Activated CD4-positive, alpha-beta memory T cell treated with anti-CD3 and anti-CD28 coated beads, Interleukin-2, amount 10 ng/mL, durations not matched to agents 7 days and 5 days (primary cell): ENCODE measurements at regions not wholly inside any gene's neighbourhood (a gene's known extent, or its start where the extent isn't known, plus 50 kb on each side); places are given as distances from the start of the nearest gene placed in this dataset.

Source experiments
- CTCF ChIA-PET: fragments of 350-600 bp; sonication (Branson Sonifier 250); formaldehyde crosslinking; loops from one replicate; lab custom pipeline; 2021; ENCODE audit warnings: antibody characterized with exemption, inconsistent platforms; lab: Charles Lee
- POLR2A ChIA-PET: fragments of 350-600 bp; sonication (Branson Sonifier 250); formaldehyde crosslinking; loops from one replicate; lab custom pipeline; 2021; ENCODE audit warnings: antibody characterized with exemption; lab: Charles Lee
- DNase-seq: peaks from one replicate; pipeline ENCODE4 v3.0.0-alpha.2; 2020
- H3K27ac Mint-ChIP-seq: one replicate; pipeline ENCODE4 v1.8.0; 2021; ENCODE audit warnings: mild to moderate bottlenecking, mixed read lengths
- H3K27me3 Mint-ChIP-seq: one replicate; pipeline ENCODE4 v1.8.0; 2021; ENCODE audit warnings: mixed read lengths
- H3K36me3 Mint-ChIP-seq: one replicate; pipeline ENCODE4 v1.8.0; 2021; ENCODE audit warnings: low read depth, mixed read lengths
- H3K4me1 Mint-ChIP-seq: one replicate; pipeline ENCODE4 v1.8.0; 2021; ENCODE audit warnings: mixed read lengths
- H3K4me3 Mint-ChIP-seq: one replicate; pipeline ENCODE4 v1.8.0; 2021; ENCODE audit warnings: mild to moderate bottlenecking, mixed read lengths
- H3K9me3 Mint-ChIP-seq: one replicate; pipeline ENCODE4 v1.8.0; 2021; ENCODE audit warnings: mixed read lengths

DNA sequence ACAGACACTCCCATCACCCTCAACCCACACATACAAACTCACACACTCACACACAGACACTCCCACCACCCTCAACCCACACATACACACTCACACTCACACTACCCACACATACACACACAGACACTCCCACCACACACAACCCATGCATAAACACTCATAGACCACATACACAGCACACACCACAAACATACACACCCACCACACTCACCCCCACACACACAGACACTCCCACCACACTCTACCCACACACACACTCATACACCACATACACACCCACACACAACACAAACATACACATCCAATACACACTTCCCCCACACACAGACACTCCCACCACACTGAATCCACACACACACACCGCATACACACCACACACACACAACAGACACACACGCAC is 521.2 kb downstream of the TCERG1L start:
- POLR2A ChIA-PET, result no interaction called here
- H3K4me3 Mint-ChIP-seq, result no peak overlapping the region
- H3K4me1 Mint-ChIP-seq, result no peaks in the 10 kb centered on the region
- H3K9me3 Mint-ChIP-seq, result peaks cover 10% of the 10 kb centered on the region
- no peak overlapping the region for H3K27ac Mint-ChIP-seq
- DNase-seq, result no peak
- CTCF ChIA-PET, result no interaction called here
- H3K27me3 Mint-ChIP-seq, result no peaks in the 10 kb centered on the region
- H3K36me3 Mint-ChIP-seq, result no peaks in the 10 kb centered on the region

DNA sequence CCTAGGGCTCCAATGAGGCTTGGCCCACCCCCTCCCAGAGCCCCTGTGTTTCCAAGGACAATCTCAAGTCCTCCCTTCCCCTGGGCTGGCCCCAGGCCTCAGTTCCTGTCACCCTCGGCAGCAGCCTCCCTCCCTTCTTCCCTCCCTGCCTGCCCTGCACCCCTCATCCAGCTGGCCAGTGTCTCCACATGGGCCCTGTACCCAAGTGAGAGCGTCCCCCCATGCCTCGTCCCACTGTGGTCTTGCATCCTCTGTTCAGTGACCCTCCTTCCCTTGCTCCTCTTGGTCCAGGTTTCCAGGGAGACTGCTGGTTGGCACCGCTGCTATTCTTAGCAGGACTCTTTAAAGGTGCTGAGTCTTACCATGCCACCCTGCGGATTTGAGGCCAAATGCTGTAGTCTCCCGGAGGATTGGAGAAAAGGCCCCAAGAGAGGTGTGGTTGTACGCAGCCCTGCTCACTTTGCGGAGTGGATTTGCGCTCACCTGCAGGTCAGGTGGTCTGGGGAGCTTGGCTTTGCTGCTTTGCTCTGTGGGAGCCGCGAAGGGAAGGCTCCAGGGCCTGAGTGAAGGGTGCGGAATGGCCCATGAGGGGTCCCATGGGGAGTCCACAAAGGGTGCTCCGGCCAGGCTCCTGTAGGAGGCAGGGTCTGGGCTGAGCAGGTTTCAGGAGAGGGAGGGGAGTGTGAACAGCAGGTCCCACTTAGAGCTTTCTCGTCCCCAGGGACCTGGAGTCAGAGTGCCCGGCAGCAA is 519.2 kb downstream of the TCERG1L start:
- no peak overlapping the region for H3K4me3 Mint-ChIP-seq
- H3K27me3 Mint-ChIP-seq, result no peaks in the 10 kb centered on the region
- no peak for DNase-seq
- no peaks in the 10 kb centered on the region for H3K4me1 Mint-ChIP-seq
- ChIA-PET POLR2A (no interaction called here), CTCF (no interaction called here)
- peaks cover 13% of the 10 kb centered on the region for H3K9me3 Mint-ChIP-seq
- H3K27ac Mint-ChIP-seq, result no peak overlapping the region
- no peaks in the 10 kb centered on the region for H3K36me3 Mint-ChIP-seq

DNA sequence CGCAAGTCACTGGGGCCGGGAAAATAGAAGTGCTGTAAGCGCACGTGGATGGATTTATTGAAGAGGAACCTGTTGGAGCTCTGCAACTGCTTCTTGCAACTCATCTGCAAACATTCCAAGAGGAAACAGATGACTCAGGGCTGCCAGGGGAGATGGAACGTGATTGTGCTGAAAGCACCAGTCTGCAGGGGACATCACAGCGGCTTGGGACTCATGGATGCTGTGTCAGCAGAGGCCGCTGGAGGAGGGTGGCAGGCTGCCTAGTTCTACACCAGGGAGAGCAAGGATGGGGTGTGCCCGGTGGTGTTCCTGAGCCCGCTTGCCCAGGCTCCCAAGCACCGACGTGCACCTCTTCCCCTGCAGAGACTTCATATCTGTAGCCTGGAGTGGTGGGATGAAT is 515.7 kb downstream of the TCERG1L start:
- POLR2A ChIA-PET, result no interaction called here
- Mint-ChIP-seq H3K9me3 (peaks cover 10% of the 10 kb centered on the region), H3K36me3 (no peaks in the 10 kb centered on the region), H3K4me1 (no peaks in the 10 kb centered on the region), H3K27ac (no peak overlapping the region), H3K27me3 (no peaks in the 10 kb centered on the region), H3K4me3 (no peak overlapping the region)
- CTCF ChIA-PET, result no interaction called here
- DNase-seq, result no peak

DNA sequence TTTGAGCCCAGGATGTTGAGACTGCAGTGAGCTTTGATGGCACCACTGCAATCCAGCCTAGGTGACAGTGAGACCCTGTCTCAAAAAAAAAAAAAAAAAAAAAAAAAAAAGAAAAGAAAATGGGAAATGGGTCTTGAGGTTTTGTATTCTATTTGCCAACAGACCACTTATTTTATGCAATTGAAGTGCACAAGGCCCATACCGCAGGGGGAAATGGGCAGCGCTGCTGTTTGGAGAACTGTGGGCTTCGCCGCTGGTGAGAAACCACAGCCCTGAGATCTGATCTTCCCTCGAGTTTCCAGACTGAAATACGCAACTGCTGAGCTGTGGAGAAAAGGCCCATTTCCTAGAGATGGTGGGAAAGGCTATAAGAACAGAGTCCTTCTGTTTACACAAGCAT is 512.0 kb downstream of the TCERG1L start:
- ChIA-PET POLR2A (no interaction called here), CTCF (no interaction called here)
- DNase-seq, result no peak
- H3K4me3 Mint-ChIP-seq, result no peak overlapping the region
- H3K9me3 Mint-ChIP-seq, result peaks cover 6% of the 10 kb centered on the region
- H3K36me3 Mint-ChIP-seq, result no peaks in the 10 kb centered on the region
- no peaks in the 10 kb centered on the region for H3K27me3 Mint-ChIP-seq
- no peaks in the 10 kb centered on the region for H3K4me1 Mint-ChIP-seq
- no peak overlapping the region for H3K27ac Mint-ChIP-seq

GRCh38 chr10:130800281-130800680 is 511.2 kb downstream of the TCERG1L start:
- ChIA-PET CTCF (no interaction called here), POLR2A (no interaction called here)
- H3K27me3 Mint-ChIP-seq, result no peaks in the 10 kb centered on the region
- DNase-seq, result no peak
- H3K9me3 Mint-ChIP-seq, result peaks cover 6% of the 10 kb centered on the region
- no peaks in the 10 kb centered on the region for H3K4me1 Mint-ChIP-seq
- H3K4me3 Mint-ChIP-seq, result no peak overlapping the region
- H3K36me3 Mint-ChIP-seq, result no peaks in the 10 kb centered on the region
- H3K27ac Mint-ChIP-seq, result no peak overlapping the region

GRCh38 chr10:130801276-130801675 is 510.2 kb downstream of the TCERG1L start:
- no peak overlapping the region for H3K4me3 Mint-ChIP-seq

GRCh38 chr10:130801784-130802183 is 509.7 kb downstream of the TCERG1L start:
- Mint-ChIP-seq H3K4me3 (no peak overlapping the region), H3K9me3 (peaks cover 5% of the 10 kb centered on the region), H3K36me3 (no peaks in the 10 kb centered on the region), H3K27ac (no peak overlapping the region), H3K27me3 (no peaks in the 10 kb centered on the region), H3K4me1 (no peaks in the 10 kb centered on the region)
- ChIA-PET CTCF (no interaction called here), POLR2A (no interaction called here)
- no peak for DNase-seq

More at GRCh38 chr10:130801276-130801675, 510.2 kb downstream of the TCERG1L start:
- POLR2A ChIA-PET, result no interaction called here
- H3K27me3 Mint-ChIP-seq, result no peaks in the 10 kb centered on the region
- no peaks in the 10 kb centered on the region for H3K4me1 Mint-ChIP-seq
- peaks cover 6% of the 10 kb centered on the region for H3K9me3 Mint-ChIP-seq
- no peak for DNase-seq
- CTCF ChIA-PET, result no interaction called here
- H3K27ac Mint-ChIP-seq, result no peak overlapping the region
- no peaks in the 10 kb centered on the region for H3K36me3 Mint-ChIP-seq

GRCh38 chr10:130802301-130802700 is 509.2 kb downstream of the TCERG1L start:
- ChIA-PET CTCF (no interaction called here), POLR2A (no interaction called here)
- Mint-ChIP-seq H3K36me3 (no peaks in the 10 kb centered on the region), H3K27ac (no peak overlapping the region), H3K27me3 (no peaks in the 10 kb centered on the region), H3K4me1 (no peaks in the 10 kb centered on the region), H3K9me3 (peaks cover 3% of the 10 kb centered on the region), H3K4me3 (no peak overlapping the region)
- DNase-seq, result no peak

GRCh38 chr10:130804281-130804680 is 507.2 kb downstream of the TCERG1L start:
- POLR2A ChIA-PET, result no interaction called here
- DNase-seq, result no peak
- Mint-ChIP-seq H3K27me3 (no peaks in the 10 kb centered on the region), H3K9me3 (peaks cover 3% of the 10 kb centered on the region), H3K27ac (no peak overlapping the region), H3K36me3 (no peaks in the 10 kb centered on the region), H3K4me3 (no peak overlapping the region), H3K4me1 (no peaks in the 10 kb centered on the region)
- CTCF ChIA-PET, result no interaction called here

- POLR2A ChIA-PET, result no interaction called here
- CTCF ChIA-PET, result no interaction called here
- Mint-ChIP-seq H3K4me3 (no peak overlapping the region), H3K36me3 (no peaks in the 10 kb centered on the region), H3K4me1 (no peaks in the 10 kb centered on the region), H3K27ac (no peak overlapping the region), H3K9me3 (peaks cover 3% of the 10 kb centered on the region), H3K27me3 (no peaks in the 10 kb centered on the region)
- no peak for DNase-seq
Observed at GRCh38 chr10:130804778-130805634, 506.5 kb downstream of the TCERG1L start.

- POLR2A ChIA-PET, result no interaction called here
- Mint-ChIP-seq H3K36me3 (no peaks in the 10 kb centered on the region), H3K27me3 (no peaks in the 10 kb centered on the region), H3K4me3 (no peak overlapping the region), H3K4me1 (no peaks in the 10 kb centered on the region), H3K27ac (no peak overlapping the region), H3K9me3 (peaks cover 5% of the 10 kb centered on the region)
- no peak for DNase-seq
- CTCF ChIA-PET, result no interaction called here
Observed at GRCh38 chr10:130805635-130806030, 505.9 kb downstream of the TCERG1L start.

DNA sequence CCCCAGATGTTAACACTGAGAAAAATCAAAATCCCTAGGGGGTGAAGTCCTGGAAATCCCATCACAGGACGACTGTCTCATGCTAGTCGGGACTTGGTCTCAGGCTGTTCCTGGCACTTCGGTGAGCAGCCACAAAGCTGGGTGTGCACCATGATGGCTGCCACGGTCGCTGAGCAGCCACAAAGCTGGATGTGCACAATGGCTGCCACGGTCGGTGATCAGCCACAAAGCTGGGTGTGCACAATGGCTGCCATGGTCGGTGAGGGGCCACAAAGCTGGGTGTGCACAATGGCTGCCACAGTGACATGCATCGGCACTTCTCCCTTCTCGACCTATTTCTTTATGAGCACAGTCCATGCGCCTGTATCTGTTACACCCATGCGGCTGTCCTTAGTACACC is 505.1 kb downstream of the TCERG1L start:
- ChIA-PET CTCF (no interaction called here), POLR2A (no interaction called here)
- Mint-ChIP-seq H3K9me3 (peaks cover 7% of the 10 kb centered on the region), H3K4me1 (no peaks in the 10 kb centered on the region), H3K36me3 (no peaks in the 10 kb centered on the region), H3K27ac (no peak overlapping the region), H3K27me3 (no peaks in the 10 kb centered on the region), H3K4me3 (no peak overlapping the region)
- DNase-seq, result no peak

DNA sequence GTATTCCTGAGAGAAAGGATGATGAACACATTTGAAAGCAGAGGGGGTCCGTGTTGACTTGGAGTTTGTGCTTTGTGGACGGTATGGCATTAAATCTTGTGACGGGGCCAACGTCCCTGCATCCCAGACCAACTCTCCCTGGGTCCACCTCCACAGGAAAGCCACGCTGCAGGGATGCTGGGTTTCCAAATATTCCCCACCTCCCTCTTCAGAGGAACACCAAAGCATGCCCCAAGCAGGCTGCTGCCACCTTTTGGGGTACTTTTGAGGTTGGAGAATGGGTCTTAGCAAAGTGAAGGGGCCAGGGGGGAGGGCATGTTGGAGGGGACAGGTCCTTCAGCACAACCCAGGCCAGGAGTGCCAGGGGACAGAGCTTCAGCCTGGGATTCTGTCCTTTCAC is 504.4 kb downstream of the TCERG1L start:
- no peak overlapping the region for H3K27ac Mint-ChIP-seq
- no peaks in the 10 kb centered on the region for H3K4me1 Mint-ChIP-seq
- H3K36me3 Mint-ChIP-seq, result no peaks in the 10 kb centered on the region
- no peaks in the 10 kb centered on the region for H3K27me3 Mint-ChIP-seq
- no peak for DNase-seq
- POLR2A ChIA-PET, result no interaction called here
- H3K9me3 Mint-ChIP-seq, result peaks cover 7% of the 10 kb centered on the region
- H3K4me3 Mint-ChIP-seq, result no peak overlapping the region
- CTCF ChIA-PET, result no interaction called here

DNA sequence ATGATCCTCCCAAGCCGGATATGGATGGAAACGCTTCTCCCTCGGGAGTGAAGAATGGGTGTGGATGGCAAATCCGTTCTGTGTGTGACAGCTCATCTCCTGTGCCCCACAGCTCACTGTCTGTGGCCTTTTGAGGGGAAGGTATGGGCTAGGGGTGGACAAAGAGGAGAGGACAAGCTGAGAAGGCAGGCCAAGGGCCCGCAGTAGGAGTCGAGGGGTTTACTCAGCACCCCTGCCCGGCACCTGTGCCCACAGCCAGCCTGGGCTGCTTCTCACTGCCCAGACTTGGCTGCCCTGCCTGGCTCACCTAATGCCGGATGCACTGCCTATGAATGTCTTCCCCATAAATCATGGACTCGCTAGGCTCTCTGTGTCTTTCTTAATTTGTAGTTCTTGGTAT is 503.8 kb downstream of the TCERG1L start:
- Mint-ChIP-seq H3K36me3 (no peaks in the 10 kb centered on the region), H3K4me1 (no peaks in the 10 kb centered on the region), H3K27ac (no peak overlapping the region), H3K9me3 (peaks cover 4% of the 10 kb centered on the region), H3K27me3 (no peaks in the 10 kb centered on the region), H3K4me3 (no peak overlapping the region)
- ChIA-PET CTCF (no interaction called here), POLR2A (no interaction called here)
- DNase-seq, result no peak
